GM21528 (cell line): ENCODE measurements at regions not wholly inside any gene's neighbourhood (a gene's known extent, or its start where the extent isn't known, plus 50 kb on each side); places are given as distances from the start of the nearest gene placed in this dataset.
"Not testable (repeated sequence)": the region's sequence is repeated elsewhere in the genome, so short reads cannot be mapped to it uniquely, and the experiment has no call there.

ENCODE experiments used
- ATAC-seq: cut with Tn5 transposase; IDR thresholded peaks from one replicate; pipeline ENCODE4 v1.9.1; 2021; ENCODE audit warnings: mild to moderate bottlenecking, moderate library complexity; ENCODE audit not compliant: unreplicated experiment, low FRiP score

- ATAC-seq, result no peak
Measured at GRCh38 chr6:140475086-140475485, 1100.6 kb upstream of the CITED2 start.

- no peak for ATAC-seq
Measured at GRCh38 chr6:140464720-140465119, 1090.3 kb upstream of the CITED2 start.

- ATAC-seq, result no peak
Measured at GRCh38 chr6:140463312-140463710, 1088.9 kb upstream of the CITED2 start.

GRCh38 chr6:140462453-140463311, 1088.2 kb upstream of the CITED2 start:
- ATAC-seq, result no peak

GRCh38 chr6:140462076-140462452, 1087.6 kb upstream of the CITED2 start:
- ATAC-seq, result no peak

- no peak for ATAC-seq
Measured at GRCh38 chr6:140460267-140460666, 1085.8 kb upstream of the CITED2 start.

GRCh38 chr6:140459209-140459608, 1084.8 kb upstream of the CITED2 start:
- ATAC-seq, result no peak

- ATAC-seq, result no peak
Measured at GRCh38 chr6:140446241-140446640, 1071.8 kb upstream of the CITED2 start.

GRCh38 chr6:140445474-140446004, 1071.1 kb upstream of the CITED2 start:
- no peak for ATAC-seq

- ATAC-seq, result not testable (repeated sequence)
Measured at GRCh38 chr6:140443112-140443511, 1068.7 kb upstream of the CITED2 start.

- no peak for ATAC-seq
Measured at GRCh38 chr6:140441256-140441655, 1066.8 kb upstream of the CITED2 start.

GRCh38 chr6:140440223-140440835, 1065.9 kb upstream of the CITED2 start:
- ATAC-seq, result no peak

GRCh38 chr6:140438346-140438735, 1063.9 kb upstream of the CITED2 start:
- ATAC-seq, result no peak

GRCh38 chr6:140437619-140438345, 1063.3 kb upstream of the CITED2 start:
- ATAC-seq, result no peak

GRCh38 chr6:140436023-140436811, 1061.8 kb upstream of the CITED2 start:
- no peak for ATAC-seq

GRCh38 chr6:140434761-140435160, 1060.3 kb upstream of the CITED2 start:
- ATAC-seq, result no peak

GRCh38 chr6:140433072-140433471, 1058.6 kb upstream of the CITED2 start:
- ATAC-seq, result no peak

- peak; percentile 58 for ATAC-seq
Measured at GRCh38 chr6:140427842-140428241, 1053.4 kb upstream of the CITED2 start.

GRCh38 chr6:140414966-140415620, 1040.6 kb upstream of the CITED2 start:
- no peak for ATAC-seq

GRCh38 chr6:140403020-140403419, 1028.6 kb upstream of the CITED2 start:
- no peak for ATAC-seq
